HG03095 (cell line): ENCODE measurements at regions not wholly inside any gene's neighbourhood (a gene's known extent, or its start where the extent isn't known, plus 50 kb on each side); places are given as distances from the start of the nearest gene placed in this dataset.
"Not testable (repeated sequence)": the region's sequence is repeated elsewhere in the genome, so short reads cannot be mapped to it uniquely, and the experiment has no call there.

Experiments used
- ATAC-seq: cut with Tn5 transposase; IDR thresholded peaks from one replicate; pipeline ENCODE4 v1.9.1; 2021; ENCODE audit warnings: moderate library complexity; ENCODE audit not compliant: unreplicated experiment

- no peak for ATAC-seq
These were observed 128.5 kb upstream of the LRIG1 start for GRCh38 chr3:66629150-66629981.

- no peak for ATAC-seq
These were observed 129.2 kb upstream of the LRIG1 start for GRCh38 chr3:66629982-66630368.

GRCh38 chr3:66633402-66634381 lies 132.9 kb upstream of the LRIG1 start:
- no peak for ATAC-seq

GRCh38 chr3:66638717-66639116 lies 137.9 kb upstream of the LRIG1 start:
- ATAC-seq = no peak

- no peak for ATAC-seq
These were observed 139.1 kb upstream of the LRIG1 start for GRCh38 chr3:66639809-66640356.

GRCh38 chr3:66642019-66642418 lies 141.2 kb upstream of the LRIG1 start:
- no peak for ATAC-seq

GRCh38 chr3:66642484-66642883 lies 141.7 kb upstream of the LRIG1 start:
- ATAC-seq = no peak

GRCh38 chr3:66644549-66644948 lies 143.7 kb upstream of the LRIG1 start:
- no peak for ATAC-seq

GRCh38 chr3:66648975-66649374 lies 148.2 kb upstream of the LRIG1 start:
- no peak for ATAC-seq

GRCh38 chr3:66651520-66651919 lies 150.7 kb upstream of the LRIG1 start:
- ATAC-seq = not testable (repeated sequence)

GRCh38 chr3:66652100-66652499 lies 151.3 kb upstream of the LRIG1 start:
- ATAC-seq = not testable (repeated sequence)

- no peak for ATAC-seq
These were observed 154.2 kb upstream of the LRIG1 start for GRCh38 chr3:66655044-66655443.

- no peak for ATAC-seq
These were observed 154.8 kb upstream of the LRIG1 start for GRCh38 chr3:66655671-66656070.

GRCh38 chr3:66656609-66657008 lies 155.8 kb upstream of the LRIG1 start:
- ATAC-seq = no peak

- ATAC-seq = no peak
These were observed 158.2 kb upstream of the LRIG1 start for GRCh38 chr3:66659056-66659455.

- no peak for ATAC-seq
These were observed 160.8 kb upstream of the LRIG1 start for GRCh38 chr3:66661628-66662027.

- ATAC-seq = no peak
These were observed 162.1 kb upstream of the LRIG1 start for GRCh38 chr3:66662894-66663293.

- no peak for ATAC-seq
These were observed 164.3 kb upstream of the LRIG1 start for GRCh38 chr3:66665021-66665695.

GRCh38 chr3:66666362-66666761 lies 165.5 kb upstream of the LRIG1 start:
- ATAC-seq = no peak

- ATAC-seq = no peak
These were observed 166.4 kb upstream of the LRIG1 start for GRCh38 chr3:66667263-66667662.

GRCh38 chr3:66671291-66671690 lies 170.5 kb upstream of the LRIG1 start:
- no peak for ATAC-seq
